ENCODE measurements at regions not wholly inside any gene's neighbourhood (a gene's known extent, or its start where the extent isn't known, plus 50 kb on each side); places are given as distances from the start of the nearest gene placed in this dataset.

DNA sequence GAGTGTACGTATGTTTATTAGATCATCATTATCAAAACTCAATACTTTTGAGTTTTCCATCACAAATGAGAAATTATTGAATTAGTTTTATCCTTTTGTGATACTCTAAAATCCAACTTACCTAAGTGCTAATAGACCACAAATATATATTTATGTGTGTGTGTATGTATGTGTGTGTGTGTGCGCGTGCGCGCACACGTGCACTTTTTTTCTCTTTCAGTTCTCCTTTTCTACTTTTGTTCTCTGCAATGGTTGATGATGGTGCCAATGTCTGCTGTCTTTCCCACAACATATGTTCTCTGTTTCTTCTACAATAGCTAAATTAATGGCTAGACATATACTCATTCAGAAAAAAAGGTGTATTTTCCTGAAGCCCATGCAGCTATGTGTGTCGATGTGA lies 571.6 kb upstream of the ARPP21 start:
- H3K4me1 ChIP-seq (ENCODE audit: control insufficient read depth, insufficient read depth, low read length, unreplicated experiment) = no peaks in the 10 kb centered on the region
- no peaks in the 10 kb centered on the region for H3K79me2 ChIP-seq (ENCODE audit: control insufficient read depth, insufficient read depth, low read length, unreplicated experiment)
- no peak overlapping the region for H2AFZ ChIP-seq (ENCODE audit: low read length, unreplicated experiment)
- H3K27me3 ChIP-seq (ENCODE audit: insufficient read depth, low read length) = no peaks in the 10 kb centered on the region
- H3K27ac ChIP-seq (ENCODE audit: low read depth, low read length) = no peak overlapping the region
- no peaks in the 10 kb centered on the region for H3K36me3 ChIP-seq (ENCODE audit: insufficient read depth, low read length)
- no peak overlapping the region for H3K4me3 ChIP-seq (ENCODE audit: low read depth, low read length)

GRCh38 chr3:35070088-35070487 lies 569.2 kb upstream of the ARPP21 start:
- Histone ChIP-seq H3K27me3 (ENCODE audit: insufficient read depth, low read length) (no peaks in the 10 kb centered on the region), H3K79me2 (ENCODE audit: control insufficient read depth, insufficient read depth, low read length, unreplicated experiment) (no peaks in the 10 kb centered on the region), H3K4me3 (ENCODE audit: low read depth, low read length) (no peak overlapping the region), H2AFZ (ENCODE audit: low read length, unreplicated experiment) (no peak overlapping the region), H3K4me1 (ENCODE audit: control insufficient read depth, insufficient read depth, low read length, unreplicated experiment) (no peaks in the 10 kb centered on the region), H3K27ac (ENCODE audit: low read depth, low read length) (no peak overlapping the region), H3K36me3 (ENCODE audit: insufficient read depth, low read length) (no peaks in the 10 kb centered on the region)

GRCh38 chr3:35071772-35072171 lies 567.6 kb upstream of the ARPP21 start:
- Histone ChIP-seq H3K4me3 (ENCODE audit: low read depth, low read length) (no peak overlapping the region), H3K27me3 (ENCODE audit: insufficient read depth, low read length) (no peaks in the 10 kb centered on the region), H2AFZ (ENCODE audit: low read length, unreplicated experiment) (no peak overlapping the region), H3K4me1 (ENCODE audit: control insufficient read depth, insufficient read depth, low read length, unreplicated experiment) (no peaks in the 10 kb centered on the region), H3K36me3 (ENCODE audit: insufficient read depth, low read length) (no peaks in the 10 kb centered on the region), H3K27ac (ENCODE audit: low read depth, low read length) (no peak overlapping the region), H3K79me2 (ENCODE audit: control insufficient read depth, insufficient read depth, low read length, unreplicated experiment) (no peaks in the 10 kb centered on the region)

GRCh38 chr3:35078780-35079179 lies 560.5 kb upstream of the ARPP21 start:
- Histone ChIP-seq H3K36me3 (ENCODE audit: insufficient read depth, low read length) (no peaks in the 10 kb centered on the region), H3K4me3 (ENCODE audit: low read depth, low read length) (no peak overlapping the region), H3K27me3 (ENCODE audit: insufficient read depth, low read length) (no peaks in the 10 kb centered on the region), H3K4me1 (ENCODE audit: control insufficient read depth, insufficient read depth, low read length, unreplicated experiment) (no peaks in the 10 kb centered on the region), H3K27ac (ENCODE audit: low read depth, low read length) (no peak overlapping the region), H3K79me2 (ENCODE audit: control insufficient read depth, insufficient read depth, low read length, unreplicated experiment) (no peaks in the 10 kb centered on the region), H2AFZ (ENCODE audit: low read length, unreplicated experiment) (no peak overlapping the region)

GRCh38 chr3:35079403-35079802 lies 559.9 kb upstream of the ARPP21 start:
- H3K79me2 ChIP-seq (ENCODE audit: control insufficient read depth, insufficient read depth, low read length, unreplicated experiment) = no peaks in the 10 kb centered on the region
- H3K4me3 ChIP-seq (ENCODE audit: low read depth, low read length) = no peak overlapping the region
- no peaks in the 10 kb centered on the region for H3K4me1 ChIP-seq (ENCODE audit: control insufficient read depth, insufficient read depth, low read length, unreplicated experiment)
- H3K27ac ChIP-seq (ENCODE audit: low read depth, low read length) = no peak overlapping the region
- H3K36me3 ChIP-seq (ENCODE audit: insufficient read depth, low read length) = no peaks in the 10 kb centered on the region
- H3K27me3 ChIP-seq (ENCODE audit: insufficient read depth, low read length) = no peaks in the 10 kb centered on the region
- no peak overlapping the region for H2AFZ ChIP-seq (ENCODE audit: low read length, unreplicated experiment)

DNA sequence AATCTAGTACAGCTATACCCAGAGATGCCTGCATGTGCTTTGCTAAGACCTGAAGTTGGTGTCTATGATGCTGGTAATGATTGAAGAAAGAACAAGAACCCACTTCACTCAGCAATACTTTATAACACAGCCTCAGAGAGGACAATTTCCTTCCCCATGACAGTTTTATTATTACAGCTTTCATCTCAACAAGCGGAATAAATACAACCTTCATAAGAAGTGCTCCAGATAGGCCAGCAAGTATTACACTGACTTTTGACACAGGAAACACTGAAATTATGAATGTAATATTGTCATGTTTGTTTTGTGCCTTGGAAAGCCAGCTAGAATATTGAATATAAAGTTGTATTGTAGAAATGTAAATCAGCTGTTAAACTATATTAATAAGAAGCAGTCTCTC lies 557.4 kb upstream of the ARPP21 start:
- Histone ChIP-seq H3K27me3 (ENCODE audit: insufficient read depth, low read length) (no peaks in the 10 kb centered on the region), H3K36me3 (ENCODE audit: insufficient read depth, low read length) (no peaks in the 10 kb centered on the region), H3K4me1 (ENCODE audit: control insufficient read depth, insufficient read depth, low read length, unreplicated experiment) (no peaks in the 10 kb centered on the region), H2AFZ (ENCODE audit: low read length, unreplicated experiment) (no peak overlapping the region), H3K27ac (ENCODE audit: low read depth, low read length) (no peak overlapping the region), H3K79me2 (ENCODE audit: control insufficient read depth, insufficient read depth, low read length, unreplicated experiment) (no peaks in the 10 kb centered on the region), H3K4me3 (ENCODE audit: low read depth, low read length) (no peak overlapping the region)

DNA sequence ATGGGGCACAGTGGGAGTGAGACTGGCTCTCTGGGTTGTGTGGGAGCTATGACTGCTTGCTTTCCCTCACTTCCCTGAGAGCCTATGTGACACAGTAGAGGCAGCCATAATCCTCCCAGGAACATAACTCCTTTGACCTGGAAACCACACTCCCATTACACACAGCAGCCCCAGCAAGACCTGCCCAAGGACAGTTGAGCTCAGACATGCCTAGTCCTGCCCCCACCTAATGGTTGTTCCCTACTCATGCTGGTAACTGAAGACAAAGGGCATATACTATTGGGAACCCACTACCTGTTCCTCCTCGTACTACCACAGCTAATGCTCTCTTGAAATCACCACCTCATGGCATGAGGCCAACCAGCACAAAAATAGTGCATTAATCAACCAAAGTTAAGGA lies 550.4 kb upstream of the ARPP21 start:
- Histone ChIP-seq H3K27me3 (ENCODE audit: insufficient read depth, low read length) (no peaks in the 10 kb centered on the region), H3K27ac (ENCODE audit: low read depth, low read length) (no peak overlapping the region), H3K79me2 (ENCODE audit: control insufficient read depth, insufficient read depth, low read length, unreplicated experiment) (no peaks in the 10 kb centered on the region)

DNA sequence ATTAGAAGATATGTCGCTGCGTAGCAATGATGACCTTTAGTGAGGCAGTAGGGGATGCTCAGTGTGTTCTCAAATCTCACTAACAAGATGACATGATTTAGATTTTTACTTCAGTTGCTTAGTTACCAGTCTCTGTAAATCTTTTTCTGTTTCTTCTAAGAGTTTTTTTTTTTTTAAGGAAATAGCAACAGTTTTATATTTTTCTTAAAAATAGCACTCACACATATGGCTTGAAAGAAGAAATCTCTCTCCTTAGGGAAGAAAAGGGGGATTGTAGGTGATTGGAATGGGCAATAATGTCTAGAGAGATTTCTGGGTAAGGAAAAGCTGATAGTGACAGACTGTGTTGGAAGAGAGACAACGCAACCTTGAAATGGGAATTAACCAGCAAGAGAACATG lies 524.6 kb upstream of the ARPP21 start:
- no peak overlapping the region for H2AFZ ChIP-seq (ENCODE audit: low read length, unreplicated experiment)
- no peaks in the 10 kb centered on the region for H3K27me3 ChIP-seq (ENCODE audit: insufficient read depth, low read length)
- no peaks in the 10 kb centered on the region for H3K36me3 ChIP-seq (ENCODE audit: insufficient read depth, low read length)
- H3K4me3 ChIP-seq (ENCODE audit: low read depth, low read length) = no peak overlapping the region
- H3K4me1 ChIP-seq (ENCODE audit: control insufficient read depth, insufficient read depth, low read length, unreplicated experiment) = no peaks in the 10 kb centered on the region
- H3K27ac ChIP-seq (ENCODE audit: low read depth, low read length) = no peak overlapping the region
- no peaks in the 10 kb centered on the region for H3K79me2 ChIP-seq (ENCODE audit: control insufficient read depth, insufficient read depth, low read length, unreplicated experiment)

More for the DNA sequence above, 550.4 kb upstream of the ARPP21 start:
- no peaks in the 10 kb centered on the region for H3K4me1 ChIP-seq (ENCODE audit: control insufficient read depth, insufficient read depth, low read length, unreplicated experiment)
- no peak overlapping the region for H3K4me3 ChIP-seq (ENCODE audit: low read depth, low read length)
- H2AFZ ChIP-seq (ENCODE audit: low read length, unreplicated experiment) = no peak overlapping the region
- no peaks in the 10 kb centered on the region for H3K36me3 ChIP-seq (ENCODE audit: insufficient read depth, low read length)

- Histone ChIP-seq H3K27me3 (ENCODE audit: insufficient read depth, low read length) (no peaks in the 10 kb centered on the region), H2AFZ (ENCODE audit: low read length, unreplicated experiment) (no peak overlapping the region), H3K79me2 (ENCODE audit: control insufficient read depth, insufficient read depth, low read length, unreplicated experiment) (no peaks in the 10 kb centered on the region), H3K27ac (ENCODE audit: low read depth, low read length) (no peak overlapping the region), H3K4me1 (ENCODE audit: control insufficient read depth, insufficient read depth, low read length, unreplicated experiment) (no peaks in the 10 kb centered on the region), H3K4me3 (ENCODE audit: low read depth, low read length) (no peak overlapping the region), H3K36me3 (ENCODE audit: insufficient read depth, low read length) (no peaks in the 10 kb centered on the region)
These were observed 519.3 kb upstream of the ARPP21 start for GRCh38 chr3:35120026-35120425.

GRCh38 chr3:35137612-35138011 lies 501.7 kb upstream of the ARPP21 start:
- Histone ChIP-seq H3K27ac (ENCODE audit: low read depth, low read length) (no peak overlapping the region), H2AFZ (ENCODE audit: low read length, unreplicated experiment) (no peak overlapping the region), H3K27me3 (ENCODE audit: insufficient read depth, low read length) (no peaks in the 10 kb centered on the region), H3K4me3 (ENCODE audit: low read depth, low read length) (no peak overlapping the region), H3K4me1 (ENCODE audit: control insufficient read depth, insufficient read depth, low read length, unreplicated experiment) (no peaks in the 10 kb centered on the region), H3K79me2 (ENCODE audit: control insufficient read depth, insufficient read depth, low read length, unreplicated experiment) (no peaks in the 10 kb centered on the region), H3K36me3 (ENCODE audit: insufficient read depth, low read length) (no peaks in the 10 kb centered on the region)

GRCh38 chr3:35141406-35141805 lies 497.9 kb upstream of the ARPP21 start:
- H3K4me1 ChIP-seq (ENCODE audit: control insufficient read depth, insufficient read depth, low read length, unreplicated experiment) = no peaks in the 10 kb centered on the region
- no peaks in the 10 kb centered on the region for H3K27me3 ChIP-seq (ENCODE audit: insufficient read depth, low read length)
- no peaks in the 10 kb centered on the region for H3K36me3 ChIP-seq (ENCODE audit: insufficient read depth, low read length)
- no peak overlapping the region for H3K4me3 ChIP-seq (ENCODE audit: low read depth, low read length)
- no peaks in the 10 kb centered on the region for H3K79me2 ChIP-seq (ENCODE audit: control insufficient read depth, insufficient read depth, low read length, unreplicated experiment)
- H3K27ac ChIP-seq (ENCODE audit: low read depth, low read length) = no peak overlapping the region
- no peak overlapping the region for H2AFZ ChIP-seq (ENCODE audit: low read length, unreplicated experiment)

DNA sequence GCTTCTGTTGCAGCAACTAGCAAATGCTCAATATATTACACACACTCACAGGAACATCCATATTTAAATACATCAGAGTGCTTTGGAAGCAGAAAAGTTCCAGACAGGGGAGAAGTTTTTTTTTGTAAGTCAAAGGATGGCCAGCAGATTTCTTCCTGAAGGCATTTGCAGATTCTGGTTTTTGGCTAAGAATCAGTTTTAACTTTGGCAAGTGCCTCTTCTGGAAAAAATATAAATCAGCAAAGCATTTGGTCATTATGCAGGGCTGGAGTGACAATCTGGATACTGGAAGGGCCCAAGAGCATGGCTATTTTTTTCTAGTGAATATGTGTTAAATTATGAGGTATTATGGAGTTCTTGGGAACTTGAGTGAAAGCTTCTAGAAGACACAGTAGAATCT lies 495.3 kb upstream of the ARPP21 start:
- Histone ChIP-seq H3K79me2 (ENCODE audit: control insufficient read depth, insufficient read depth, low read length, unreplicated experiment) (no peaks in the 10 kb centered on the region), H3K4me3 (ENCODE audit: low read depth, low read length) (no peak overlapping the region), H2AFZ (ENCODE audit: low read length, unreplicated experiment) (no peak overlapping the region), H3K36me3 (ENCODE audit: insufficient read depth, low read length) (no peaks in the 10 kb centered on the region), H3K27me3 (ENCODE audit: insufficient read depth, low read length) (no peaks in the 10 kb centered on the region), H3K4me1 (ENCODE audit: control insufficient read depth, insufficient read depth, low read length, unreplicated experiment) (no peaks in the 10 kb centered on the region), H3K27ac (ENCODE audit: low read depth, low read length) (no peak overlapping the region)
